GM12891 (cell line): ENCODE measurements at regions not wholly inside any gene's neighbourhood (a gene's known extent, or its start where the extent isn't known, plus 50 kb on each side); places are given as distances from the start of the nearest gene placed in this dataset.

ENCODE experiments used
- DNase-seq: peaks from one replicate; pipeline ENCODE4 v3.0.0; 2011; ENCODE audit warnings: low spot score; ENCODE audit not compliant: insufficient read length
- FAIRE-seq: peaks from 2 replicates; lab custom pipeline; 2011; peaks lifted over from hg19 to GRCh38; lab: Jason Lieb, UNC
- PAX5 ChIP-seq: IDR thresholded peaks from 2 replicates; pipeline ENCODE4 v1.6.1; 2011; ENCODE audit warnings: low read length, moderate library complexity, mild to moderate bottlenecking; ENCODE audit not compliant: insufficient read depth, severe bottlenecking
- POLR2A ChIP-seq: IDR thresholded peaks from 2 replicates; pipeline ENCODE4 v1.6.1; 2011; ENCODE audit warnings: low read depth, low read length, control low read depth
- POLR2AphosphoS5 ChIP-seq: IDR thresholded peaks from 2 replicates; pipeline ENCODE4 v1.6.1; 2011; ENCODE audit warnings: low read depth, low read length, control low read depth
- POU2F2 ChIP-seq: IDR thresholded peaks from 2 replicates; pipeline ENCODE4 v1.6.1; 2011; ENCODE audit warnings: low read depth, mild to moderate bottlenecking, control low read depth, low read length, moderate library complexity
- SPI1 ChIP-seq: IDR thresholded peaks from 2 replicates; pipeline ENCODE4 v1.6.1; 2011; ENCODE audit warnings: low read depth, low read length, control low read depth
- TAF1 ChIP-seq: IDR thresholded peaks from 2 replicates; pipeline ENCODE4 v1.6.1; 2011; ENCODE audit warnings: low read depth, low read length, control low read depth

GRCh38 chr10:7003831-7004395 is 406.9 kb downstream of the SFMBT2 start:
- no peak for TF ChIP-seq POLR2A
- no peak for TF ChIP-seq PAX5
- TF ChIP-seq POU2F2: no peak
- TF ChIP-seq POLR2AphosphoS5: no peak
- no peak for TF ChIP-seq SPI1
- no peak for TF ChIP-seq TAF1
- FAIRE-seq (no peak), DNase-seq (no peak)

- TF ChIP-seq PAX5: no peak
- TF ChIP-seq POLR2AphosphoS5: no peak
- no peak for TF ChIP-seq SPI1
- TF ChIP-seq POLR2A: no peak
- TF ChIP-seq POU2F2: no peak
- DNase-seq (no peak), FAIRE-seq (no peak)
These were observed 410.8 kb downstream of the SFMBT2 start for GRCh38 chr10:7000061-7000460.

- DNase-seq (no peak), FAIRE-seq (no peak)
- TF ChIP-seq PAX5: no peak
- no peak for TF ChIP-seq TAF1
- TF ChIP-seq SPI1: no peak
- no peak for TF ChIP-seq POLR2A
- no peak for TF ChIP-seq POU2F2
- TF ChIP-seq POLR2AphosphoS5: no peak
These were observed 411.5 kb downstream of the SFMBT2 start for GRCh38 chr10:6999232-6999925.

GRCh38 chr10:6997509-6997908 is 413.3 kb downstream of the SFMBT2 start:
- TF ChIP-seq POLR2AphosphoS5: no peak
- TF ChIP-seq POU2F2: no peak
- TF ChIP-seq SPI1: no peak
- no peak for TF ChIP-seq POLR2A
- no peak for DNase-seq
- no peak for FAIRE-seq

GRCh38 chr10:6996431-6996830 is 414.4 kb downstream of the SFMBT2 start:
- no peak for FAIRE-seq

GRCh38 chr10:6995831-6996230 is 415.0 kb downstream of the SFMBT2 start:
- no peak for DNase-seq
- no peak for FAIRE-seq
- TF ChIP-seq SPI1 (no peak), TAF1 (no peak), POLR2A (no peak), PAX5 (no peak), POU2F2 (no peak), POLR2AphosphoS5 (no peak)

More at GRCh38 chr10:6996431-6996830, 414.4 kb downstream of the SFMBT2 start:
- TF ChIP-seq POLR2AphosphoS5 (no peak), POU2F2 (no peak), TAF1 (no peak), POLR2A (no peak), PAX5 (no peak), SPI1 (no peak)
- DNase-seq: no peak

GRCh38 chr10:6995341-6995740 is 415.3 kb upstream of the PRKCQ start:
- TF ChIP-seq PAX5: no peak
- no peak for TF ChIP-seq POU2F2
- DNase-seq: no peak
- FAIRE-seq: no peak

GRCh38 chr10:6990891-6991290 is 410.8 kb upstream of the PRKCQ start:
- no peak for DNase-seq

GRCh38 chr10:6988654-6989053 is 408.6 kb upstream of the PRKCQ start:
- DNase-seq (no peak), FAIRE-seq (no peak)
- TF ChIP-seq POLR2AphosphoS5: no peak
- no peak for TF ChIP-seq PAX5
- no peak for TF ChIP-seq SPI1
- no peak for TF ChIP-seq POU2F2
- no peak for TF ChIP-seq POLR2A
- no peak for TF ChIP-seq TAF1

More at GRCh38 chr10:6990891-6991290, 410.8 kb upstream of the PRKCQ start:
- TF ChIP-seq POLR2AphosphoS5: no peak
- no peak for TF ChIP-seq TAF1
- TF ChIP-seq POU2F2: no peak
- no peak for TF ChIP-seq SPI1
- TF ChIP-seq PAX5: no peak
- TF ChIP-seq POLR2A: no peak
- no peak for FAIRE-seq

- no peak for TF ChIP-seq POU2F2
- no peak for TF ChIP-seq PAX5
- TF ChIP-seq SPI1: no peak
- TF ChIP-seq TAF1: no peak
- no peak for TF ChIP-seq POLR2A
- TF ChIP-seq POLR2AphosphoS5: no peak
- FAIRE-seq: no peak
- no peak for DNase-seq
These were observed 407.5 kb upstream of the PRKCQ start for GRCh38 chr10:6987536-6987945.
